OCI-LY7 (cell line): ENCODE measurements at regions not wholly inside any gene's neighbourhood (a gene's known extent, or its start where the extent isn't known, plus 50 kb on each side); places are given as distances from the start of the nearest gene placed in this dataset.

Experiments used
- EZH2phosphoT487 ChIP-seq: fragments of 200-600 bp; sonication (generic); IDR thresholded peaks from 2 replicates; pipeline ENCODE4 v1.6.1; 2018; ENCODE audit warnings: low read depth, borderline replicate concordance, mild to moderate bottlenecking, mixed run types, antibody characterized with exemption, low read length, moderate library complexity, mixed read lengths
- TF ChIP-seq, protein P1 (sequence below): fragments of 200-600 bp; sonication (generic); conservative IDR thresholded peaks from 2 replicates; pipeline ENCODE4 v1.5.1; 2014; ENCODE audit warnings: mild to moderate bottlenecking, antibody characterized with exemption, low read length, moderate library complexity, mixed read lengths

DNA sequence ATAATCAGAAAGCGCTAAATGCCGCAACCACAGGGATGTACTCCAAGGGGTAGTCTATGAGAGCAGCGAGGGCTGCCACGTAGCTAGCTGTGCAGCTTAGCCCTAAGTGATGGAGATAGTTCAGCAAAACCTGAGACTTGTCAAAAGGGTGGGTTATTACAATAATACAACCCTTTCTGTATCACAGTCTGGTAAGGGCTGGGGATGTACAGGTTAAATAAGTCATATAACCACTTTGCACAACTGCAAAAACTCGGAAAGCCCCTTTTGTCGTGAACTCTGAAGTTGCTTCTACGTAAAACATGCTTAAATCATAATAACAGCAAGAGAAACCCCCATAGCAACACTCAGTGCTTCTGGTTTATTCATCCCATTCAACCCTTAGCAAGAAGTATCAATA is 598.8 kb downstream of the SUCLG1 start:
- TF ChIP-seq, protein P1, sequence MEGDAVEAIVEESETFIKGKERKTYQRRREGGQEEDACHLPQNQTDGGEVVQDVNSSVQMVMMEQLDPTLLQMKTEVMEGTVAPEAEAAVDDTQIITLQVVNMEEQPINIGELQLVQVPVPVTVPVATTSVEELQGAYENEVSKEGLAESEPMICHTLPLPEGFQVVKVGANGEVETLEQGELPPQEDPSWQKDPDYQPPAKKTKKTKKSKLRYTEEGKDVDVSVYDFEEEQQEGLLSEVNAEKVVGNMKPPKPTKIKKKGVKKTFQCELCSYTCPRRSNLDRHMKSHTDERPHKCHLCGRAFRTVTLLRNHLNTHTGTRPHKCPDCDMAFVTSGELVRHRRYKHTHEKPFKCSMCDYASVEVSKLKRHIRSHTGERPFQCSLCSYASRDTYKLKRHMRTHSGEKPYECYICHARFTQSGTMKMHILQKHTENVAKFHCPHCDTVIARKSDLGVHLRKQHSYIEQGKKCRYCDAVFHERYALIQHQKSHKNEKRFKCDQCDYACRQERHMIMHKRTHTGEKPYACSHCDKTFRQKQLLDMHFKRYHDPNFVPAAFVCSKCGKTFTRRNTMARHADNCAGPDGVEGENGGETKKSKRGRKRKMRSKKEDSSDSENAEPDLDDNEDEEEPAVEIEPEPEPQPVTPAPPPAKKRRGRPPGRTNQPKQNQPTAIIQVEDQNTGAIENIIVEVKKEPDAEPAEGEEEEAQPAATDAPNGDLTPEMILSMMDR = no peak
- TF ChIP-seq EZH2phosphoT487 = no peak
